Mononuclear cell (primary cell): ENCODE measurements at regions not wholly inside any gene's neighbourhood (a gene's known extent, or its start where the extent isn't known, plus 50 kb on each side); places are given as distances from the start of the nearest gene placed in this dataset.

ENCODE experiments used
- H3K27me3 ChIP-seq: 2 replicates; pipeline ENCODE4 v1.6.0; 2011; ENCODE audit warnings: low read length, control low read depth; ENCODE audit not compliant: insufficient read depth
- H3K4me1 ChIP-seq: 2 replicates; pipeline ENCODE4 v1.5.1; 2011; ENCODE audit warnings: mild to moderate bottlenecking, low read length, control low read depth; ENCODE audit not compliant: insufficient read depth
- H3K4me3 ChIP-seq: 2 replicates; pipeline ENCODE4 v1.5.1; 2011; ENCODE audit warnings: mild to moderate bottlenecking, low read length, moderate library complexity
- H3K9me3 ChIP-seq: 2 replicates; pipeline ENCODE4 v1.5.1; 2011; ENCODE audit warnings: low read depth, mild to moderate bottlenecking, control low read depth, low read length

DNA sequence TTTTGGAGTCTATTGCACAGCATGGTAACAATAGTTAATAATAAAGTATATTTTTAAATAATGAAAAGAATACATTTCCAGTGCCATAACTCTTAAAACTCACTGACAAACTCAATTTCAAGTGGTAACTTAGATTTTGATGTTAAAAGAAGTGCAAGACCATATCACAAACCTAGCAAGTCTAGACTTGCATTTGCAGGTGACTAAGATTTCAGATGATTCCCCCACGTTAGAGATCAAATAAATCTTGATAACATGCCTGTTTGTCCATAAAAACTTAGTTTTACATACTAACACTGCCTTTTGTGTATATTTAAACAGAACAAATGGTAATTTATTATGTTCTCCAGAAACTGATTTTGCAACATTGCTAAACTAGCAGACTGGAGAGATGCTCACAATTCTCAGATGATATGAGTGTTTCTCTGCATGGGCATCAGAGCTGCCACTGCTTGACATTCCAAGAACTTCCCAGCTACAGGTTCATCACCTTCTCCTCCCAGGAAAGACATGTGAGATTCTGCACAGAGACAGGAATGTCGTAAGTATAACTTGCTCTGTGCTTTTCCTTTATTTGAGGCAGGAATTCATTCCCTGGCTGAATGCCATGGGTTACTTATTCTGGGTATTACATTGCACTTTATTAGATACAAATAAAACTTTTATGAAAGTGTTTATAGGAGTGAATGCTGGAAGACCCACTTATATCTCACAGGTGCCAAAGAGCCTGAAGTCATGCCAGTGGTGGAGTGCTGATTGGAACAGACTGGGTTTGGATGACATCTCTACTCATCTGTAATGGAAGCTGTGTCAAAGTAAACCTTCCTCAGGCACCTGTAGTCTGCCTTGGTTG, 160.2 kb upstream of the FOXA2 start:
- H3K4me1 ChIP-seq, result no peaks in the 10 kb centered on the region
- no peaks in the 10 kb centered on the region for H3K9me3 ChIP-seq
- no peaks in the 10 kb centered on the region for H3K27me3 ChIP-seq

DNA sequence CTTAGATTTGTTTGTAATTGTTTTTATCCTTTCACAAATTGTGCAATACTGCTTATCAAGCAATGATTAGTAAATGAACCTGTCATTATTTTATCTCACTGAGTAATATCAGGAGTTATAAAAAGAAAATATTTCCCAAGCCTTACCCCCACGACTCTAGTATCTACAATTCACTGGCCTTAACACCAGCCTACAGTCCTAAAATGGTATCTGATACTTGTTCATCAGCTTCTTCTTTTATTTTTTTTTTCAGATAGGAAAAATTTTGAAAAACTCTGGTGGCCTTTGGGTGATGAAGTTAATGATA, 160.8 kb upstream of the FOXA2 start:
- Histone ChIP-seq H3K27me3 (no peaks in the 10 kb centered on the region), H3K9me3 (no peaks in the 10 kb centered on the region), H3K4me1 (no peaks in the 10 kb centered on the region), H3K4me3 (no peak overlapping the region)

More for the DNA sequence above, 160.2 kb upstream of the FOXA2 start:
- H3K4me3 ChIP-seq, result no peak overlapping the region

DNA sequence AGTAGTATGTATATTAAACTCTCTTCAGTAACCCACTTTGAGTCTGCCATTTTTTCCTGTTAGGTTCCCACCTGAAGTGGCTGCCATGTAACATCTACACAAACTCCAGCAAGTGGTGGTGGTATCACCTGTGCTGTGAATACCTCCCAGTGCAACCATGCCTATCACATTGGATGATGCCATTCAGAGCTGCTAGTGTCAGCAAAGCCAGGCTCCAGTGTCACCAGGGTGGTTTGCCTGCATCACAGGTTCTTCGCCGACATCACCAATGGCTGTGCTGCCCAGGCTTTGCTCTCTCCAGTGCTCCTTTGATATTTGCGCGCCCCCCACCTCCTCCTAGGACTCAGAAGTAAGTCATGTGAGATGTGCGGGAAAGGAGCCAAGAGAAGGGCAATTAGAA, 162.6 kb upstream of the FOXA2 start:
- Histone ChIP-seq H3K9me3 (no peaks in the 10 kb centered on the region), H3K4me1 (no peaks in the 10 kb centered on the region), H3K4me3 (no peak overlapping the region), H3K27me3 (no peaks in the 10 kb centered on the region)

DNA sequence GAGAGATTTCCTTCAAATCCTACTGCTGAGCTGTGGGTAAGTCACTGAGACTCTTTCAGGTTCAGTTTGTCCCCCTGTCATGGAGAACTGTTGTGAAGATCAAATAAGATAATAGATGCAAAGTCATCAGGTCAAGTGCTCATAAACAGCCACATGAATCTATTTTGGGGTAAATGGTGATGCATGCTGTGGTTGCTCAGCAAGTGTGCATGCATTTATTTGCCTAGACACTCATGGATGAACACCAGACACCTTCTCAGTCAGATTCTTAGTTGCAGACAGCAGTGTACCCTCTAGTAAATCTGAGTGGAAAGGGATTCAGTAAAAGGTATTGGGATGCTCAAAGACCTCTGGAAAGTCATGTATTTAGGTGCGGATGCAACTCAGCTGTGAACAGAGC, 168.0 kb upstream of the FOXA2 start:
- Histone ChIP-seq H3K9me3 (no peaks in the 10 kb centered on the region), H3K4me1 (no peaks in the 10 kb centered on the region), H3K27me3 (no peaks in the 10 kb centered on the region), H3K4me3 (no peak overlapping the region)

DNA sequence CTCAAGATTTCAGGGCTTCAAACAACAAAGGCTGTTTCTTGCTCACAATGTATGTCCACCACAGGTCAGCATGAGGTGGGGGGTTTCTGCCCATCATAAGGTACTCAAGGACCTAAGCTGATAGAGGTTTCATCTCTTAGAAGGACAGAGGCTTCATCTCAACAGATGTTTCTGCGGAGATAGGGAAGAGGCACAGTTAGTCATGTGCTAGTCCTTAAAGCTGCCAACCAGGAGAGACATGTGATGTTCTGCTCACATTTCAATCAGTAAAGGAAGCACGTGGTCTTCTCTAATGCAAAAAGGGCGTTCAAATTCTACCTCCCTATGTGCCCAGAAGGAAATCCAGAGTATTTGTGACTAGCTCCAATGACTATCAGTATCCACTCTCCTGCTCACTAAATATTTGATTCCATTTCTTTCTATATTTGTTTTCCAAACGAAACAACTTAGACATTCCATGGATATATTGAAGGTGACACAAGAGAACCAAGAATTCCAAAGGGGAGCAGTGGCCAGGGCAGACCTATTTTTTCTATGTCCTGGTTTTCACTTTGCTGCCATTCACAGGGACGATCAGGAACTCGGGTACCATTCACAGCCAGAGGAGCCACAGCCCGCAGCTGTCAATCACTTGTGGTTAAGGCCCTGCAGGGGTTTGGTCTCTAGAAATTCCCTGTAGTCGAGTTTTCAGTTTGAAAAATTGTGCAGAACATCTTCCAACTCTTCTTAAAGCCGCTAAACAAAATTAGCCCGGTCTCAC, 173.2 kb upstream of the FOXA2 start:
- no peaks in the 10 kb centered on the region for H3K9me3 ChIP-seq
- H3K4me3 ChIP-seq, result no peak overlapping the region
- H3K4me1 ChIP-seq, result no peaks in the 10 kb centered on the region
- no peaks in the 10 kb centered on the region for H3K27me3 ChIP-seq

DNA sequence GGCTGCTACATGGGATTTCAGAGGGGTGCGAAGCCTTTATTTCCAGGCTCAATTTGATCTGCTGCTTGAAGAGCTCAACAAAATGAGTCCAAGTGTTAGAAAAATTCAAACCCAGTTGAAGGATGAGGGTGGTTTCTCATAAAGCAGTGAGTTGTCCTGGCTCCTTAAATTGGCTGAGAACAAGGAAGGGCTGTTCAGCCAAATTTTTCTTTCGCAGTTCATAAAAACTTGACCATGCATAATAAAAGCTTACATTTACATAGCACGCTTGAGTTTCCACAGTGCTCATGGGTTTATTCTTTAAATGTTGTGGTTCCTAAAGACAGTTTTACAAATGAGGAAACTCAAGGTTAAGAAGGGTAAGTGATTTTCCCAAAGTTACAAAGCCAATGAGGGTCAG, 174.4 kb upstream of the FOXA2 start:
- Histone ChIP-seq H3K9me3 (no peaks in the 10 kb centered on the region), H3K4me3 (no peak overlapping the region), H3K4me1 (no peaks in the 10 kb centered on the region), H3K27me3 (no peaks in the 10 kb centered on the region)

DNA sequence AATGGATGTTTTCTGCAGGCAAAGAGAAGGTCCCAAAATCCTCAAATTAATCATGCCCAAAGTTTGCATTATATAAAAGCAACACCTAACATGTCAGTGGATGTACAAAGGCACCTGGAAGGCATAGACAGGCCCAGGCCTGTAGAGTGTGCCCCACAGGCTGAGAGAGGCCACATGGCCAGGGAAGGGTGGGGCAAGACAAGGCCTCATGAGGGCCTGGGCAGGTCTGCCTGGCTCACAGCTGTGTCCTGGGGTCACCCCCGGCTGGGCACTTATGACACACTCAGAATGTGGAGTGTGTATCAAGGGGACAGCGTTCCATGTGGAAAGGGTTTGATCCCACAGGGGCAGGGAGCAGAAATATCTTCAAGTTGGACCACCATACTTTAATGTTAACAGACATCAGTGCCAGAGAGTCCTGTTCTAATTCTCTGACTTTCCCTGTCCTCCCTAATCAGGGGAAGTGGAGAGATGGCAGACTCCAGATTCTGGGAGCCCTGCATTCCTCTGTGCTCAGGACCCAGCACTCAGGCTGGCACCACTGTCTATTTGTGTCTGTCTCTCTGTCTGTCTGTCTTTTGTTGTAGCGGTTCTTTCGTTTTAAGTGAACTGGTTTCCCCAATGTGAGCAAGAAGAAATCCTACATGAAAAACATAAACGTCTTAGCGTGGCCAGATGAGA, 178.3 kb upstream of the FOXA2 start:
- no peak overlapping the region for H3K4me3 ChIP-seq
- no peaks in the 10 kb centered on the region for H3K27me3 ChIP-seq
- H3K4me1 ChIP-seq, result no peaks in the 10 kb centered on the region
- no peaks in the 10 kb centered on the region for H3K9me3 ChIP-seq

DNA sequence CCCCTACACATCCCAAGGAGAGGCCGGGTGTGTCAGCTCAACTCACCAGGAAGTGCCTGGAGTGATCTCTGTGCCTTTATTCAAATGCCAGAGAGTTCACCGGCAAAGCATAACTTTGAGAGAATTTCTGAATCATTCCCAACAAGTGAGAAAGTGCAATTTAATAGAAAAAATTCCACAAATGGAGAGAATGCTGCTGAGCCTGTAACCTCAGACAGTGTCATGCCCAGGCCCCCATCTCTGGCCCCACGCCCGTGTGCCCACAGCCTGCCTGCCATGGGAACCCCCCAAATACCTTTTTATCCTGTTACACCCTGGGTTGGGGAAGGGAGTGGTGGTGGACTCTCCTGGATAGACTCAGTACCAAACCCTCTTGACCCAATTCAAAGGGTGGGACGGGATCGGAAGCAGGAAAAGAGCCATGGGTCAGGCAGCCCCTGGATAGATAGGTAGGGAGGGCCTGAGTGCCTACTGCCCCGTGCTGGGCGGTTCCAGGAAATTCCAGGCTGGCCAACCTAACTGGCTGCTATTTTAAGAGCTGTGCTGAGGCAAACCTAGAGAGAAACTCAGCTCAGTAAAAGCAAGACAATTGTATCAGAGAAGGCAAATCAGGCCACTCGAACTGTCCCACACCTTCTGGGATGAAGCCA, 179.0 kb upstream of the FOXA2 start:
- Histone ChIP-seq H3K27me3 (no peaks in the 10 kb centered on the region), H3K4me1 (no peaks in the 10 kb centered on the region), H3K9me3 (no peaks in the 10 kb centered on the region), H3K4me3 (no peak overlapping the region)

DNA sequence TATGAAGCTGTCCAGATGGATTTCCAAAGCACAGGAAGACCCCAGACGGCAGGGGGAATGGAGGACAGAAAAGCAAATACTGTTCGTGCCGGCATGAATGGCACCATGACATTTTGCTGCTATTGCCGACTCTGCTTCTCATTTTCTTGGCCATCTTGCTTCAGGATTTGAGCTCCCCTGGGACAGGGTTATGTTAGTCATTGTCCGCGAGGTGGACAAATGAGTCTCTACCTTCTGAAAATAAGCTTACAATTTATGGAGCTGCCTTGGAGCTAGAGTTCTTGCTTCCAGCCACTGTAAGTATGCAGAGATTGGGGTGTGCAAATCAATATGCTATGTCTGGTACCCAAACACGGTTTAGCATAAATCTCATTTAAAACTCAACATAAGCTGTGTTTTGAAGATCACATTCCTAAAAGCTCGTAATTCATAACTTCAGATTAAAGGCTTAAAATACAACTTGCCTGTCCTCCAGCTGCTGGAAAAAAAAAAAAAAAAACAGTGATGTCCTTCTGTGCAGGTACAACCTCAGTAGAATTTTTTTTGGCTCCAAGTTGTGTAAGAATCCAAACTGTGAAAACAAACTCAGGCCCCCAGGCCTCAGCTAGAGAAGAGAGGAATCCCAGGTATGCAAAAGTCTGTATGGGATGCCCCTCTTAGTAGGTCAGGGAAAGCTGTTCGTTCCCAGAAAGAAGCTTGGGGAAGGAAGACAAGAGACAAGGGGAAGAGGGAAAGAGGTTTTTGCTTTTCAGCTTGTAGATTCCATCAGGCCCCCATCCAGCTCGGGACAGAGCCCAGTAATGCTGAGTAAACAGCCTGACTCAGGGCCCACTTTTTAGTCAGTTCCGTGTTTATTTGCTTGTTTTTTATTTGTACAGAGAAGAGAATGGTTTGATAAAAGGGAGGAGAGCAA, 184.2 kb upstream of the FOXA2 start:
- no peaks in the 10 kb centered on the region for H3K9me3 ChIP-seq
- H3K4me1 ChIP-seq, result no peaks in the 10 kb centered on the region
- H3K27me3 ChIP-seq, result no peaks in the 10 kb centered on the region
- H3K4me3 ChIP-seq, result no peak overlapping the region

DNA sequence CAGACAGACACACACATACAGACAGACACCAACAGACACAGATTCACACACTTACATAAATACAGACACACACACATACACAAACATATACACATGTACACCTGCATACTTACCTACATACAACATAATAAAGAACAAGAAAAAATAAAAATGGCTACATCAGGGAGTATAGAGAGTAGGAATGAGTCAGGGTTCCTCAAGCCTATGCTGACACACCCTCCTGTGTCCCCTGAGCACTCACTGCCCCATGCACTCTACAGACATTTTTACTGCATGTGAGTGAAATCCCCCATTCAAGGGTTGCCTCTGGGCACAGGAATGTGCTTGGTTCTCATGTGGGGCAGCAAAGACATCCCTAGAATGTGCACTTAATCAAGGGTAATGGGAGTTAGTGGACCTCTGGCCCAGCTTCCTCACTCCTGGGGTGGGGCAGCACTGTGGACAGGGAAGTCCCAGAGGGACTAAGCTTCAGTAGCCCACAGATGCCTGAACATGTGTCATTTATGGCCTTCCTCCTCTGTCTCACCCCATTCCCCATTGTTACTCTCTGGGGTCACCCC, 185.9 kb upstream of the FOXA2 start:
- no peak overlapping the region for H3K4me3 ChIP-seq
- H3K4me1 ChIP-seq, result no peaks in the 10 kb centered on the region
- no peaks in the 10 kb centered on the region for H3K27me3 ChIP-seq
- H3K9me3 ChIP-seq, result no peaks in the 10 kb centered on the region

DNA sequence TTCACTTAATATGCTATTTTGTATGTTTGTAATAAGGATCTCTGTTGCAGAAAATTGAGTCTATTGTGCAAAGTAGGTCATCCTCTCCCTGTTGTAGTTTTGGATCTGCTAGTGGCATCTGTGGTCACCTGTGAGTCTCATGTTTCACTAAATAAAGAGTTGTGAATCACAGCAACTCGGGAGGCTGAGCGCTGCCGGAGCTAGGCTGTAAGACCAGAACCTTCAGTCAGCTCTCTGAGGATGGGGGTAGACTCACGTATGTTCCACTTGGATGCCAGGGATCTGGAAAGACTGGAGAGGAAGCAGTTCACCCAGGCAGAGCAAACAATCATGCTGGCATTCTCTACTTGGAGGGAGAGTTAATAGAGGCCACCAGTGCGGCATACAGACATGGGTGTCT, 187.3 kb upstream of the FOXA2 start:
- Histone ChIP-seq H3K4me3 (no peak overlapping the region), H3K27me3 (no peaks in the 10 kb centered on the region), H3K4me1 (no peaks in the 10 kb centered on the region), H3K9me3 (no peaks in the 10 kb centered on the region)

DNA sequence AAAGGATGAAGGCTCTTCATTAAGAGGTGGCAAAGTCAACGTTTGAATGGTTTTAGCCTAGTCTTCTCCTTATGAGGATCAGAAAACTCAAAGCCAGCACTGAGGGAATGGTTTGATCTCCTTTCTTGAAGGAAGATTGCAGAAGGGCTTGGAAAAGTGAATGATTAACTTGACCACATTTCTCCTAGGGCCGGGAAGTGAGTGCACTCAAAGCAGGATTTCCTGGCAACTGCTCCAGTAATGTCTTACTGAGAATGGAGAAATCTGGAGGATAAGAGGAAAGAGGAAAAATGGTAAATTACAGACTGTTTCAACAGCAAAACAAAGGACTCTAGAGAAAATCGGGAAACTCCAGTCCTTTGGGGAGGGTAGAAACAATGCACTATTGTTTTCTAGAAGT, 189.0 kb upstream of the FOXA2 start:
- no peak overlapping the region for H3K4me3 ChIP-seq
- H3K4me1 ChIP-seq, result no peaks in the 10 kb centered on the region
- H3K9me3 ChIP-seq, result no peaks in the 10 kb centered on the region
- no peaks in the 10 kb centered on the region for H3K27me3 ChIP-seq

DNA sequence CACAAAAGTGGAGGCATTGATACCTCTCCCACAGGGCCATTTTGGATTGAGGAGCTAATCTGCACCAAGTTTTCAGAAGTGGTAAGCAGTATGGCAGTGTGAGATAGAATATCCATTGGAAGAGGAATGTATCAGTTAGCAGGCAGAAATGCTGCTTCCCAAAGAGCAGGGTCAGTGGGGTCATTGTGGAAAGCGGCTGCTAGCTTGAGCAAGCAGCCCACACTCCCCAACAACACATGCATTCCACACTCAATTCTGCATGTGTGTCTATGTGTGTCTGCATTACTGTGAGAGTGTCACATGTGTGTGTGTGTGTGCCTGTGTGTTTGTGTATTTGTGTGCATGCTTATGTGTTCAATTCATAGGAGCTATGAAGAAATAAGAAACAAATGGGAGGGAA, 190.9 kb upstream of the FOXA2 start:
- Histone ChIP-seq H3K27me3 (no peaks in the 10 kb centered on the region), H3K4me3 (no peak overlapping the region), H3K4me1 (no peaks in the 10 kb centered on the region)

DNA sequence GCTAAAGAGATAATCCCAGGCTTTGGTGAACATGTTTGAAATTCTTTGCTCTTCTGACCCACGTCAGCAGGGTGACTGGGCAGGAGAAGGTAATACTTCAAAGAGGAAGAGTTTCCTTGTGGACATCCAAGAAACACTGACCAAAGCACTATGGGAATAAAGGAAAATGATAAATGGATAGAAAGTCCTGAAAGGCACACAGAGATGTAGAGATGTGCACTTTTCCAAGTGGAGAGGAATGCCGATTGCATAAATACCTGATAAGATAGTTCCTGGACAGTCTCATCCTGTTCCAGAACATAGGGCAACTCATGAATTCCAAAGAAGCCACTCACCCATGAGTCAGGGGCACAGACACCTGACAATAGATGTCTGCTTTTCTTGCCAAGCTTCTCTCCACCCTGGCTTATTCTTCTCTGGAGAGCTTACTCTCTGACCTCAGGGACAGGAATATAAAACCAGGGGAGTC, 191.3 kb upstream of the FOXA2 start:
- Histone ChIP-seq H3K9me3 (no peaks in the 10 kb centered on the region), H3K4me3 (no peak overlapping the region), H3K4me1 (no peaks in the 10 kb centered on the region), H3K27me3 (no peaks in the 10 kb centered on the region)

More for the DNA sequence above, 190.9 kb upstream of the FOXA2 start:
- no peaks in the 10 kb centered on the region for H3K9me3 ChIP-seq
